Heart left ventricle (tissue), 16 donors: ENCODE measurements at regions not wholly inside any gene's neighbourhood (a gene's known extent, or its start where the extent isn't known, plus 50 kb on each side); places are given as distances from the start of the nearest gene placed in this dataset.

Experiments used
- ATAC-seq, 4 donors: fragments of 200-7000 bp; cut with Tn5 transposase; one replicate each; pipeline ENCODE4 v1.9.1; 2020 to 2022; ENCODE audit warnings: moderate library complexity in 4 of 4, mild to moderate bottlenecking in 3 of 4, moderate number of reproducible peaks in 1 of 4
- DNase-seq, 5 donors: peaks; one replicate each; pipeline ENCODE4 v3.0.0-alpha.2; 2020
- H3K27ac ChIP-seq, 12 donors: fragments of 200-600 bp; sonication (generic) in 4 of 12; one replicate each; pipeline versions ENCODE4 v1.5.0 to v1.8.0; 2016 to 2022; ENCODE audit warnings: mild to moderate bottlenecking in 2 of 12
- H3K27me3 ChIP-seq, 9 donors: fragments of 200-600 bp; sonication (generic) in 2 of 9; one replicate each; pipeline versions ENCODE4 v1.5.1 to v1.8.0; 2016 to 2022; ENCODE audit warnings: mild to moderate bottlenecking in 3 of 9
- H3K36me3 ChIP-seq, 9 donors: fragments of 200-600 bp; sonication (generic) in 2 of 9; one replicate each; pipeline versions ENCODE4 v1.5.0 to v1.8.0; 2018 to 2022; ENCODE audit warnings: mild to moderate bottlenecking in 2 of 9
- H3K4me1 ChIP-seq, 12 donors: fragments of 200-600 bp; sonication (generic) in 4 of 12; one replicate each; pipeline versions ENCODE4 v1.5.0 to v1.8.0; 2016 to 2022; ENCODE audit warnings: mild to moderate bottlenecking in 3 of 12
- H3K4me3 ChIP-seq, 12 donors: fragments of 200-600 bp; sonication (generic) in 4 of 12; one replicate each; pipeline versions ENCODE4 v1.5.0 to v1.8.0; 2017 to 2022; ENCODE audit warnings: mild to moderate bottlenecking in 9 of 12, moderate library complexity in 4 of 12
- H3K9me3 ChIP-seq, 12 donors: fragments of 200-600 bp; sonication (generic) in 4 of 12; one replicate each; pipeline versions ENCODE4 v1.5.0 to v1.8.0; 2016 to 2022; ENCODE audit warnings: mild to moderate bottlenecking in 1 of 12
- POLR2A ChIP-seq, 2 donors: fragments of 450-650 bp; IDR thresholded peaks; one replicate each; pipeline ENCODE4 v1.6.1; 2017; ENCODE audit warnings: antibody characterized with exemption in 2 of 2, mild to moderate bottlenecking in 2 of 2, moderate library complexity in 2 of 2
- WGBS, 4 donors: extraction: QIAGEN DNeasy Blood & Tissue Kit in 2 of 4; methylation state at CpG; one replicate each; pipeline versions ENCODE4 v1.1.5 to v1.1.7; 2013 to 2018; 5-methylcytosine and 5-hydroxymethylcytosine counted together
- intact Hi-C, 10 donors: fragments of 100-400 bp; cut with DNase I; formaldehyde crosslinking; loops; one replicate each; pipeline versions ENCODE4 v1.11.1 to v1.14.2; 2022
- TF ChIP-seq, protein P1 (sequence below), 12 donors: fragments of 200-600 bp; sonication (generic) in 4 of 12; IDR thresholded peaks; one replicate each; pipeline versions ENCODE4 v1.5.0 to v1.8.0; 2018 to 2022; ENCODE audit warnings: antibody characterized with exemption in 12 of 12, mild to moderate bottlenecking in 5 of 12
- donor health status: ischemic (EF 13 %, LVEDD 7.1; RV severe dilation, severe dysfunction).
- donor health status: healthy with polysubstance abuse.
- donor health status: DM: no; HTN: yes; CAD: no.
- donor health status: DM: no; HTN: no; CAD: no.
- donor health status: ischemic (EF 25% LVEDD 6.9; RV normal size, moderate dysfunction).
- donor health status: ischemic (EF 25% LVEDD 5.7; RV mildly dilated, moderate dysfunction).
- donor health status: healthy.
- donor health status: DM: yes; HTN: yes; CAD: no.
- donor health status: ischemic (EF 35%, LVEDD 5.7; RV mildly dilated, moderate dysfunction).
- donor health status: nonischemic (EF 11% LVEDD 7.7; RV severe dilation, severe dysfunction).
- donor health status: DM: yes; HTN: yes; CAD: no.
- donor health status: PGD.
- donor health status: ischemic (EF 29% LVEDD 5.4; RV normal size, mild dysfunction).
- donor health status: nonischemic (EF 23%, LVEDD 6.1; RV moderate dilation, normal function).

DNA sequence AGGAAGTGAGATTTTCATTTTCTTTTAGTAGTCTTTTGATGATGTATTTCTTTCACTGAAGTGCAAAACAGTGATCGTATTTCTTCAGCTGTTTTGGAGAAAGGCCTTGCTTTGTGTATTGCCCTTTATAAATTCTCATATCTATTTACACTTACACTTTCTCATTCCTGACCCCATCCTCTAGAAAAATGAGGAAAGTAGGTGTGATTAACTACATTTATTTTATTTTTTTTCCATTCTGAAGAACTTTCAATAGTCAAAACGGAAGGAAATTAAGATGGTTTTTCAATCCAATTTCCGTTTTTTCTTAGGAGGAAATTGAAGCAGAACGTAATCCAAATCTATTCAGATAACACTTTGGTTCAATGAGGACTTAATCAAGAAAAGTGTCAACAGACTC lies 188.1 kb downstream of the SLITRK5 start:
- intact Hi-C loops: no loop called here
- DNase-seq: no peak
- no peak overlapping the region for H3K4me3 ChIP-seq
- TF ChIP-seq, protein P1, sequence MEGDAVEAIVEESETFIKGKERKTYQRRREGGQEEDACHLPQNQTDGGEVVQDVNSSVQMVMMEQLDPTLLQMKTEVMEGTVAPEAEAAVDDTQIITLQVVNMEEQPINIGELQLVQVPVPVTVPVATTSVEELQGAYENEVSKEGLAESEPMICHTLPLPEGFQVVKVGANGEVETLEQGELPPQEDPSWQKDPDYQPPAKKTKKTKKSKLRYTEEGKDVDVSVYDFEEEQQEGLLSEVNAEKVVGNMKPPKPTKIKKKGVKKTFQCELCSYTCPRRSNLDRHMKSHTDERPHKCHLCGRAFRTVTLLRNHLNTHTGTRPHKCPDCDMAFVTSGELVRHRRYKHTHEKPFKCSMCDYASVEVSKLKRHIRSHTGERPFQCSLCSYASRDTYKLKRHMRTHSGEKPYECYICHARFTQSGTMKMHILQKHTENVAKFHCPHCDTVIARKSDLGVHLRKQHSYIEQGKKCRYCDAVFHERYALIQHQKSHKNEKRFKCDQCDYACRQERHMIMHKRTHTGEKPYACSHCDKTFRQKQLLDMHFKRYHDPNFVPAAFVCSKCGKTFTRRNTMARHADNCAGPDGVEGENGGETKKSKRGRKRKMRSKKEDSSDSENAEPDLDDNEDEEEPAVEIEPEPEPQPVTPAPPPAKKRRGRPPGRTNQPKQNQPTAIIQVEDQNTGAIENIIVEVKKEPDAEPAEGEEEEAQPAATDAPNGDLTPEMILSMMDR (IDR thresholded peaks at IDR 0.05): no peak
- TF ChIP-seq POLR2A (IDR thresholded peaks at IDR 0.05): no peak
- no peaks in the 10 kb centered on the region for H3K4me1 ChIP-seq
- H3K9me3 ChIP-seq: peaks cover 0 to 14% (median 0%) of the 10 kb centered on the region in 12 donors
- H3K36me3 ChIP-seq: no peaks in the 10 kb centered on the region
- ATAC-seq: no peak
- no peaks in the 10 kb centered on the region for H3K27me3 ChIP-seq
- 74 to 78% (median 76%) methylated on average over 4 of the region's 4 CpGs for WGBS, 4 donors
- H3K27ac ChIP-seq: no peak overlapping the region

DNA sequence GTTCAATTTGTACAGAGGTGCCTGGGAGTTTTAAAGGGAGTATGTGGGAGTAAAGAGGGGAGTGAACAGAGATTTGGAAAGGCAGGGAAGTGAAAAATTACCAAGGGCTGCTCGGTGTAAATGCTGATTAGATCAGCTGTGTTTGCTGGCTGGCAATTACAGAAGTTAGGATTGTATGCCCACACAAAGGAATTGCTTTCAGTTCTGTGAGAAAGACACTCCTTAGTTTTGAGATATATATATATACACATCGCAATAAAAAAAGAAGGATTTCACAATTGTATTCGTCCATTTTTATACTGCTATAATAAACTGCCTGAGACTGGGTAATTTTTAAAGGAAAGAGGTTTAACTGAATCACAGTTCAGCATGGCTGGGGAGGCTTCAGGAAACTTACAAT lies 196.3 kb downstream of the SLITRK5 start:
- H3K4me1 ChIP-seq: no peaks in the 10 kb centered on the region
- 68 to 80% (median 73%) methylated on average over 3 of the region's 3 CpGs for WGBS, 4 donors
- no peaks in the 10 kb centered on the region for H3K27me3 ChIP-seq
- peaks cover 0 to 4% (median 0%) of the 10 kb centered on the region in 12 donors for H3K9me3 ChIP-seq
- intact Hi-C loops: no loop called here
- no peak overlapping the region for H3K4me3 ChIP-seq
- TF ChIP-seq, protein P1 (IDR thresholded peaks at IDR 0.05): no peak
- no peak for TF ChIP-seq POLR2A (IDR thresholded peaks at IDR 0.05)
- H3K36me3 ChIP-seq: no peaks in the 10 kb centered on the region
- DNase-seq (no peak), ATAC-seq (no peak)
- H3K27ac ChIP-seq: no peak overlapping the region

DNA sequence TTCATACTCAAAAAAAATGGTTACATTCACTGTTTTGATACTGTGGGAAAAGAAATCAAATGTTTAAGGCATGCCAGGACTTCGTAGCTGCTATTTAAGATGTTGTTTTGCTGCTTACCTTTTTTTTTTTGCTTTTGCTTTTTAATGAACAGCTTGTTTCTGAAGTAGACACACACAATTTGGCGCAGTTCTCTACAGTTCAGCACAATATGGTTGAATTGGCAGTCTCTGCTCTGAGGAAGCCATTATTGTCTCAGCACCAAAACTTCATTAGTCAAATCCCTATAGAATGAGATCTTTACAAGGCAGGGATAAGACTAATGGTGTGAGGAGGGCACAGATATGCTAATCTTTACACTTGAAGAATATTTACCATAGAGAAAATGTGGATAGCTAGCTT lies 197.6 kb downstream of the SLITRK5 start:
- DNase-seq (no peak), ATAC-seq (no peak)
- Histone ChIP-seq H3K4me3 (no peak overlapping the region), H3K9me3 (peaks cover 0 to 4% (median 0%) of the 10 kb centered on the region in 12 donors), H3K36me3 (no peaks in the 10 kb centered on the region), H3K27me3 (no peaks in the 10 kb centered on the region), H3K4me1 (no peaks in the 10 kb centered on the region), H3K27ac (no peak overlapping the region)
- 73 to 85% (median 80%) methylated on average over 2 of the region's 2 CpGs for WGBS, 4 donors
- intact Hi-C loops: no loop called here
- TF ChIP-seq POLR2A (IDR thresholded peaks at IDR 0.05): no peak
- TF ChIP-seq, protein P1 (IDR thresholded peaks at IDR 0.05): no peak

DNA sequence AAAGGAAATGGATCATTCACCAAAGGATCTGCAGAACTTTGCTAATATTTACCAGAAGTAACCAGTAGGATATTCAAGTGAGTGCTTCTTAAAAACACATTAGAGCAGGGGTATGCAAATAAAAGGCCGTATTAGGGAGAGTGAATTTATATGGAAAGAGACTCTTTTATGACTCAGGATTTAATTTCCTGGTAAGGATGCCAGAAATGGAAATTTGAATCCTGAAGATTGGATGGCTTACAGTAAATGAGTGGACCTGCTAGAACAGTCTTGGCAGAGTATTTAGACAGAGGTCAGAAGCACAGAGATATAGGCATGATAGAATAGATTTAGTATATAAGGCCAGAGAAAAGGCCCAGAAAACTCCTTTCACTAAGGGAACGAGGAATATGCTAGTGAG lies 201.6 kb downstream of the SLITRK5 start:
- DNase-seq (no peak), ATAC-seq (no peak)
- H3K27me3 ChIP-seq: no peaks in the 10 kb centered on the region
- H3K36me3 ChIP-seq: no peaks in the 10 kb centered on the region
- WGBS, 4 donors: 77 to 88% (median 80%) methylated on average over 2 of the region's 2 CpGs
- H3K27ac ChIP-seq: no peak overlapping the region
- H3K4me3 ChIP-seq: no peak overlapping the region
- no peaks in the 10 kb centered on the region for H3K4me1 ChIP-seq
- intact Hi-C loops: no loop called here
- TF ChIP-seq POLR2A (IDR thresholded peaks at IDR 0.05): no peak
- TF ChIP-seq, protein P1 (IDR thresholded peaks at IDR 0.05): no peak
- H3K9me3 ChIP-seq: no peaks in the 10 kb centered on the region
